H1 (cell line): ENCODE measurements at regions not wholly inside any gene's neighbourhood (a gene's known extent, or its start where the extent isn't known, plus 50 kb on each side); places are given as distances from the start of the nearest gene placed in this dataset.

Experiments
- CTCF ChIA-PET: fragments of 300-600 bp; sonication (Branson Sonifier 250); formaldehyde crosslinking; loops from one replicate; lab custom pipeline; 2021; ENCODE audit not compliant: partially characterized antibody; lab: Charles Lee
- POLR2A ChIA-PET: fragments of 300-600 bp; sonication (Branson Sonifier 250); formaldehyde crosslinking; loops from one replicate; lab custom pipeline; 2021; ENCODE audit warnings: inconsistent platforms; ENCODE audit not compliant: partially characterized antibody; lab: Charles Lee
- DNase-seq, 2 experiments: peaks; one replicate each; pipeline versions ENCODE4 v3.0.0 to v3.0.0-alpha.2; 2010 to 2022; ENCODE audit warnings: low spot score in 2 of 2, low read depth in 1 of 2, mixed read lengths in 1 of 2
- FAIRE-seq: peaks from 2 replicates; lab custom pipeline; 2011; peaks lifted over from hg19 to GRCh38; lab: Jason Lieb, UNC
- H2AFZ ChIP-seq: 2 replicates; pipeline ENCODE4 v1.8.1; 2012; ENCODE audit warnings: low read length, inconsistent platforms
- H2AK5ac ChIP-seq: 2 replicates; pipeline ENCODE4 v1.6.1; 2013; ENCODE audit warnings: low read depth, low read length
- H2BK120ac ChIP-seq: replicated peaks from 2 replicates; pipeline ENCODE3; 2013; ENCODE audit warnings: low read depth, low read length, inconsistent platforms
- H2BK12ac ChIP-seq: 2 replicates; pipeline ENCODE4 v1.6.1; 2013; ENCODE audit warnings: low read depth, low read length
- H2BK15ac ChIP-seq: 2 replicates; pipeline ENCODE4 v1.6.1; 2013; ENCODE audit warnings: low read length
- H2BK20ac ChIP-seq: 2 replicates; pipeline ENCODE4 v1.6.1; 2013; ENCODE audit warnings: low read length
- H2BK5ac ChIP-seq: 2 replicates; pipeline ENCODE4 v1.6.1; 2013; ENCODE audit warnings: low read depth, low read length
- H3K14ac ChIP-seq: 2 replicates; pipeline ENCODE4 v1.6.1; 2013; ENCODE audit warnings: inconsistent platforms; ENCODE audit not compliant: insufficient read length
- H3K18ac ChIP-seq: 2 replicates; pipeline ENCODE4 v1.6.1; 2013; ENCODE audit warnings: low read length; ENCODE audit errors: extremely low read depth
- H3K23ac ChIP-seq: 2 replicates; pipeline ENCODE4 v1.6.1; 2013; ENCODE audit warnings: inconsistent platforms; ENCODE audit not compliant: insufficient read length
- H3K23me2 ChIP-seq: 2 replicates; pipeline ENCODE4 v1.6.1; 2013; ENCODE audit warnings: low read depth, low read length
- H3K27ac ChIP-seq: 2 replicates; pipeline ENCODE4 v1.6.1; 2011; ENCODE audit warnings: low read depth, low read length, inconsistent platforms
- H3K27me3 ChIP-seq, 4 experiments: replicated peaks in 1 of 4; 1 replicate in 1 of 4; 2 replicates in 3 of 4; pipeline versions ENCODE4 v1.6.1 to v1.8.1; 2011 to 2013; ENCODE audit warnings: low read length in 3 of 4, mild to moderate bottlenecking in 3 of 4, inconsistent platforms in 2 of 4, mixed read lengths in 2 of 4, moderate library complexity in 1 of 4; ENCODE audit not compliant: control insufficient read depth in 3 of 4, insufficient read depth in 3 of 4; ENCODE audit errors: extremely low read depth in 1 of 4
- H3K36me3 ChIP-seq, 4 experiments: 2 replicates each; pipeline versions ENCODE4 v1.6.1 to v1.8.1; 2011 to 2013; ENCODE audit warnings: mild to moderate bottlenecking in 4 of 4, low read length in 3 of 4, moderate library complexity in 2 of 4, control low read depth in 1 of 4, inconsistent platforms in 1 of 4; ENCODE audit not compliant: insufficient read depth in 4 of 4, control insufficient read depth in 2 of 4
- H3K4ac ChIP-seq: replicated peaks from 2 replicates; pipeline ENCODE3; 2013; ENCODE audit warnings: low read length, low read depth, mixed read lengths, inconsistent platforms; ENCODE audit not compliant: insufficient read length
- H3K4me1 ChIP-seq, 4 experiments: replicated peaks in 1 of 4; 1 replicate in 1 of 4; 2 replicates in 3 of 4; pipeline versions ENCODE4 v1.6.1 to v1.8.1; 2011 to 2013; ENCODE audit warnings: low read length in 3 of 4, inconsistent platforms in 2 of 4, mixed read lengths in 1 of 4; ENCODE audit not compliant: insufficient read depth in 4 of 4, control insufficient read depth in 3 of 4
- H3K4me2 ChIP-seq, 2 experiments: 2 replicates each; pipeline versions ENCODE4 v1.6.1 to v1.8.1; 2011 to 2013; ENCODE audit warnings: low read depth in 2 of 2, low read length in 2 of 2, control low read depth in 1 of 2, inconsistent platforms in 1 of 2, mild to moderate bottlenecking in 1 of 2; ENCODE audit not compliant: insufficient read depth in 1 of 2
- H3K4me3 ChIP-seq, 4 experiments: fragments of 200-600, 300-600 bp in 1 of 4; sonication (generic), shearing (Covaris generic), sonication (Bioruptor Twin) in 1 of 4; 2 replicates each; pipeline versions ENCODE4 v1.5.1 to v1.8.1; 2011 to 2016; ENCODE audit warnings: low read length in 4 of 4, low read depth in 3 of 4, control low read depth in 2 of 4, inconsistent platforms in 2 of 4, mild to moderate bottlenecking in 2 of 4, mixed read lengths in 1 of 4, moderate library complexity in 1 of 4; ENCODE audit not compliant: insufficient read depth in 2 of 4; ENCODE audit errors: extremely low read depth in 1 of 4
- H3K56ac ChIP-seq: replicated peaks from 2 replicates; pipeline ENCODE3; 2013; ENCODE audit warnings: low read depth, mild to moderate bottlenecking, mixed read lengths, low read length, inconsistent platforms; ENCODE audit not compliant: insufficient read length
- H3K79me1 ChIP-seq: 2 replicates; pipeline ENCODE4 v1.6.1; 2013; ENCODE audit warnings: low read depth, low read length, control low read depth
- H3K79me2 ChIP-seq, 2 experiments: 2 replicates each; pipeline versions ENCODE4 v1.6.1 to v1.8.1; 2012 to 2013; ENCODE audit warnings: low read length in 2 of 2, mild to moderate bottlenecking in 2 of 2, inconsistent platforms in 1 of 2; ENCODE audit not compliant: insufficient read depth in 2 of 2, control insufficient read depth in 1 of 2
- H3K9ac ChIP-seq, 4 experiments: replicated peaks in 1 of 4; 1 replicate in 1 of 4; 2 replicates in 3 of 4; pipeline versions ENCODE4 v1.6.1 to v1.8.1; 2011 to 2013; ENCODE audit warnings: low read depth in 3 of 4, low read length in 3 of 4, control low read depth in 2 of 4, mild to moderate bottlenecking in 2 of 4, moderate library complexity in 2 of 4, inconsistent platforms in 1 of 4; ENCODE audit errors: extremely low read depth in 1 of 4
- H3K9me3 ChIP-seq, 2 experiments: 2 replicates each; pipeline versions ENCODE4 v1.6.1 to v1.8.1; 2012 to 2013; ENCODE audit warnings: mild to moderate bottlenecking in 2 of 2, moderate library complexity in 2 of 2, control low read depth in 1 of 2, inconsistent platforms in 1 of 2, low read depth in 1 of 2, low read length in 1 of 2, mixed read lengths in 1 of 2; ENCODE audit not compliant: insufficient read depth in 2 of 2
- H4K20me1 ChIP-seq, 2 experiments: replicated peaks in 1 of 2; 2 replicates each; pipeline versions ENCODE3 to v1.8.1; 2011 to 2013; ENCODE audit warnings: inconsistent platforms in 2 of 2, low read length in 2 of 2, mild to moderate bottlenecking in 1 of 2; ENCODE audit not compliant: insufficient read depth in 2 of 2, control insufficient read depth in 1 of 2
- H4K5ac ChIP-seq: 2 replicates; pipeline ENCODE4 v1.6.1; 2013; ENCODE audit warnings: low read length, low read depth, mixed read lengths, inconsistent platforms; ENCODE audit not compliant: insufficient read length
- H4K8ac ChIP-seq: 2 replicates; pipeline ENCODE4 v1.8.0; 2013; ENCODE audit warnings: mild to moderate bottlenecking, moderate library complexity, low read length, inconsistent platforms; ENCODE audit not compliant: insufficient read depth; ENCODE audit errors: extremely low read depth
- H4K91ac ChIP-seq: replicated peaks from 2 replicates; pipeline ENCODE3; 2013; ENCODE audit warnings: low read length, mixed read lengths, inconsistent platforms; ENCODE audit not compliant: insufficient read length
- CTBP2 ChIP-seq: IDR thresholded peaks from 2 replicates; pipeline ENCODE4 v1.7.0; 2011; ENCODE audit warnings: borderline replicate concordance, mild to moderate bottlenecking, moderate library complexity, mixed read lengths, low read length; ENCODE audit not compliant: insufficient read depth, insufficient read length
- FOSL1 ChIP-seq: IDR thresholded peaks from 2 replicates; pipeline ENCODE4 v1.6.1; 2011; ENCODE audit warnings: mild to moderate bottlenecking, low read depth, low read length, moderate library complexity; ENCODE audit not compliant: insufficient read depth
- GABPA ChIP-seq: IDR thresholded peaks from 2 replicates; pipeline ENCODE4 v1.6.1; 2011; ENCODE audit warnings: mild to moderate bottlenecking, low read length, moderate library complexity, borderline replicate concordance; ENCODE audit not compliant: insufficient read depth
- MAX ChIP-seq: IDR thresholded peaks from 2 replicates; pipeline ENCODE4 v1.6.1; 2012; ENCODE audit warnings: inconsistent platforms
- NANOG ChIP-seq: IDR thresholded peaks from 2 replicates; pipeline ENCODE4 v1.6.1; 2011; ENCODE audit warnings: low read length, low read depth, mild to moderate bottlenecking, inconsistent platforms; ENCODE audit not compliant: insufficient read depth, poor library complexity, severe bottlenecking
- NRF1 ChIP-seq: IDR thresholded peaks from 2 replicates; pipeline ENCODE4 v1.6.1; 2011; ENCODE audit warnings: mild to moderate bottlenecking, low read depth, low read length, improper control_type of control experiment
- PHF8 ChIP-seq: fragments of 200-600 bp; sonication (generic); conservative IDR thresholded peaks from 2 replicates; pipeline ENCODE4 v1.7.1; 2012; ENCODE audit warnings: low read depth, mild to moderate bottlenecking, inconsistent platforms, low read length, moderate library complexity
- SIX5 ChIP-seq: IDR thresholded peaks from 2 replicates; pipeline ENCODE4 v1.6.1; 2011; ENCODE audit warnings: mild to moderate bottlenecking, low read depth, low read length
- SP2 ChIP-seq: IDR thresholded peaks from 2 replicates; pipeline ENCODE4 v1.6.1; 2012; ENCODE audit warnings: mild to moderate bottlenecking, low read length, inconsistent platforms
- SRF ChIP-seq: IDR thresholded peaks from 2 replicates; pipeline ENCODE4 v1.6.1; 2011; ENCODE audit warnings: mild to moderate bottlenecking, low read depth, low read length, moderate library complexity
- TAF7 ChIP-seq: optimal IDR thresholded peaks from 2 replicates; pipeline ENCODE3; 2011; ENCODE audit warnings: low read depth, mild to moderate bottlenecking, inconsistent platforms, low read length, moderate library complexity, borderline replicate concordance
- WGBS, 2 experiments: shearing (Covaris generic) in 1 of 2; methylation state at CpG; one replicate each; pipeline versions ENCODE4 v1.1.6 to v1.1.7; 2013 to 2015; ENCODE audit warnings: low lambda C conversion rate in 2 of 2, mixed read lengths in 2 of 2, inconsistent platforms in 1 of 2, low coverage in 1 of 2, missing lambda C conversion rate in 1 of 2; ENCODE audit not compliant: insufficient replicate concordance in 2 of 2, insufficient coverage in 1 of 2, insufficient read length in 1 of 2; ENCODE audit errors: extremely low coverage in 1 of 2, missing lambda C conversion rate in 1 of 2; 5-methylcytosine and 5-hydroxymethylcytosine counted together

DNA sequence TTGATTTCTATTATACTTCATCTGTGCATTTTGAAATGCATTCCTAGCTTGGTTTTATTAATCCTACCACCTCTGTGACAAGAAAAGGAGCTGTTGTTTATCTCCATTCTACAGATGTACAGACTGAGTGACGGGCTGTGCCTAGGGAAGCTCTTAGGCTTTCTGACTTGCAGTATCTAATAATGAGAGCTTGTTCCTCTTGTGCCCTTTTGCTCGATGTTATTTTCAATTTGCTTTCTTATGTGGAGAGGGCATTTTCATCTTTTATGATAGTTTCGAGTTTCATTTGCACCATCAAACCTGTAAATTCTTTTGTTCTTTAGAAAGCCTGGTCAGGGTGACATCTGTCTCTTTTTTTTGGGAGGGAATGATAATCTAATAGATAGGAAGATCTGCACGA is 256.5 kb downstream of the C4orf33 start:
- H4K20me1 ChIP-seq = no peaks in the 10 kb centered on the region
- no peak overlapping the region for H3K23ac ChIP-seq
- DNase-seq = no peak
- H4K5ac ChIP-seq = no peak overlapping the region
- H2AK5ac ChIP-seq = no peak overlapping the region
- H2AFZ ChIP-seq = no peak overlapping the region
- H4K8ac ChIP-seq = no peak overlapping the region
- 82% methylated on average over 4 of the region's 4 CpGs; no CpG with 5 or more reads in 1 of the 2 experiments for WGBS, 2 experiments
- TF ChIP-seq PHF8 = no peak
- TF ChIP-seq NANOG = no peak
- TF ChIP-seq FOSL1 = no peak
- no peak for TF ChIP-seq SP2
- TF ChIP-seq TAF7 = no peak
- TF ChIP-seq MAX = no peak
- TF ChIP-seq SRF = no peak
- TF ChIP-seq CTBP2 = no peak
- TF ChIP-seq GABPA = no peak
- TF ChIP-seq SIX5 = no peak
- TF ChIP-seq NRF1 = no peak
- H3K27ac ChIP-seq = no peak overlapping the region
- no peak overlapping the region for H3K9ac ChIP-seq
- ChIA-PET CTCF (interaction anchor here (0.7 to 1.9 kb wide), 5 partner anchors 9 to 314 kb away, joined by 3 to 7 read pairs (median 3); no protein-coding TSS in a partner anchor), POLR2A (no interaction called here)
- H3K9me3 ChIP-seq = no peaks in the 10 kb centered on the region
- no peaks in the 10 kb centered on the region for H3K23me2 ChIP-seq
- no peaks in the 10 kb centered on the region for H3K27me3 ChIP-seq
- no peak overlapping the region for H2BK120ac ChIP-seq
- no peak overlapping the region for H3K4ac ChIP-seq
- no peaks in the 10 kb centered on the region for H3K79me2 ChIP-seq
- H3K79me1 ChIP-seq = no peaks in the 10 kb centered on the region
- H3K4me2 ChIP-seq = no peak overlapping the region
- no peak overlapping the region for H2BK5ac ChIP-seq
- FAIRE-seq = no peak
- no peak overlapping the region for H3K56ac ChIP-seq
- no peaks in the 10 kb centered on the region for H3K36me3 ChIP-seq
- no peak overlapping the region for H3K4me3 ChIP-seq
- no peak overlapping the region for H4K91ac ChIP-seq
- no peak overlapping the region for H3K18ac ChIP-seq
- no peak overlapping the region for H3K14ac ChIP-seq
- H2BK15ac ChIP-seq = no peak overlapping the region
- no peak overlapping the region for H2BK12ac ChIP-seq
- H2BK20ac ChIP-seq = no peak overlapping the region
- peaks cover 0 to 4% (median 0%) of the 10 kb centered on the region in 4 experiments; a peak in 1 of 7 replicates for H3K4me1 ChIP-seq
